GM23338 (cell line): ENCODE measurements at regions not wholly inside any gene's neighbourhood (a gene's known extent, or its start where the extent isn't known, plus 50 kb on each side); places are given as distances from the start of the nearest gene placed in this dataset.

ENCODE experiments used
- ATAC-seq: fragments of 200-7000 bp; cut with Tn5 transposase; 3 replicates; pipeline ENCODE4 v1.9.1; 2020
- DNase-seq: peaks from one replicate; pipeline ENCODE4 v3.0.0-alpha.2; 2015; ENCODE audit warnings: low spot score
- H2AFZ ChIP-seq: fragments of 200-600 bp; sonication (generic); 2 replicates; pipeline ENCODE4 v1.8.0; 2016; ENCODE audit warnings: antibody characterized with exemption, mild to moderate bottlenecking, moderate library complexity
- H3F3A ChIP-seq: fragments of 200-600 bp; sonication (generic); replicated peaks from 2 replicates; pipeline ENCODE4 v1.8.0; 2017; ENCODE audit warnings: antibody characterized with exemption, mixed run types, low read depth
- H3K27ac ChIP-seq: fragments of 200-600 bp; sonication (generic); 2 replicates; pipeline ENCODE4 v1.6.1; 2016; ENCODE audit warnings: low read depth
- H3K27me3 ChIP-seq: fragments of 200-600 bp; sonication (generic); 2 replicates; pipeline ENCODE4 v1.8.0; 2016; ENCODE audit warnings: mild to moderate bottlenecking, mixed run types, moderate library complexity; ENCODE audit not compliant: insufficient read depth
- H3K36me3 ChIP-seq: fragments of 200-600 bp; sonication (generic); 2 replicates; pipeline ENCODE4 v1.8.0; 2016; ENCODE audit warnings: mild to moderate bottlenecking; ENCODE audit not compliant: insufficient read depth
- H3K4me1 ChIP-seq: fragments of 200-600 bp; sonication (generic); 2 replicates; pipeline ENCODE4 v1.8.0; 2016; ENCODE audit warnings: mild to moderate bottlenecking, moderate library complexity; ENCODE audit not compliant: insufficient read depth
- H3K4me2 ChIP-seq: fragments of 200-600 bp; sonication (generic); 2 replicates; pipeline ENCODE4 v1.7.1; 2017; ENCODE audit warnings: mixed run types
- H3K4me3 ChIP-seq: fragments of 200-600 bp; sonication (generic); 2 replicates; pipeline ENCODE4 v1.6.1; 2016; ENCODE audit warnings: mixed run types
- H3K79me2 ChIP-seq: fragments of 200-600 bp; sonication (generic); replicated peaks from 2 replicates; pipeline ENCODE4 v1.8.0; 2017; ENCODE audit warnings: mild to moderate bottlenecking; ENCODE audit not compliant: insufficient read depth
- H3K9me2 ChIP-seq: fragments of 200-600 bp; sonication (generic); 2 replicates; pipeline ENCODE4 v1.8.0; 2017; ENCODE audit not compliant: insufficient read depth
- H4K20me1 ChIP-seq: fragments of 200-600 bp; sonication (generic); replicated peaks from 2 replicates; pipeline ENCODE4 v1.8.0; 2017; ENCODE audit warnings: mild to moderate bottlenecking; ENCODE audit not compliant: insufficient read depth
- H3K27ac Mint-ChIP-seq: 2 replicates; pipeline ENCODE4 v1.8.0; 2020; ENCODE audit warnings: inconsistent platforms, mild to moderate bottlenecking, moderate library complexity, mixed read lengths
- H3K27me3 Mint-ChIP-seq: 3 replicates; pipeline ENCODE4 v1.8.0; 2022; ENCODE audit warnings: low read depth, mild to moderate bottlenecking, moderate library complexity, mixed read lengths, inconsistent platforms; ENCODE audit not compliant: insufficient read depth, poor library complexity
- H3K36me3 Mint-ChIP-seq: 3 replicates; pipeline ENCODE4 v1.8.0; 2021; ENCODE audit warnings: low read depth, mild to moderate bottlenecking, inconsistent platforms, moderate library complexity, mixed read lengths
- H3K4me1 Mint-ChIP-seq: 3 replicates; pipeline ENCODE4 v1.8.0; 2020; ENCODE audit warnings: mild to moderate bottlenecking, inconsistent platforms, mixed read lengths
- H3K4me3 Mint-ChIP-seq: 3 replicates; pipeline ENCODE4 v1.8.0; 2021; ENCODE audit warnings: moderate library complexity, mild to moderate bottlenecking, inconsistent platforms, mixed read lengths
- H3K9me3 Mint-ChIP-seq: 3 replicates; pipeline ENCODE4 v1.8.0; 2020; ENCODE audit warnings: moderate library complexity, mild to moderate bottlenecking, inconsistent platforms, mixed read lengths
- CREB1 ChIP-seq: fragments of 250-450 bp; sonication (Bioruptor Pico); IDR thresholded peaks from 2 replicates; pipeline ENCODE4 v1.5.0; 2020; ENCODE audit warnings: low read depth, mild to moderate bottlenecking, moderate library complexity
- EZH2 ChIP-seq: fragments of 200-600 bp; sonication (generic); IDR thresholded peaks from one replicate; pipeline ENCODE4 v1.8.0; 2017; ENCODE audit warnings: antibody characterized with exemption, mild to moderate bottlenecking, low read depth; ENCODE audit not compliant: unreplicated experiment
- EZH2phosphoT487 ChIP-seq: fragments of 200-600 bp; sonication (generic); IDR thresholded peaks from one replicate; pipeline ENCODE4 v1.8.1; 2018; ENCODE audit warnings: antibody characterized with exemption; ENCODE audit not compliant: unreplicated experiment
- JUNB ChIP-seq: IDR thresholded peaks from one replicate; pipeline ENCODE4 v1.6.1; 2016; ENCODE audit warnings: antibody characterized with exemption; ENCODE audit not compliant: unreplicated experiment
- NANOG ChIP-seq: IDR thresholded peaks from 2 replicates; pipeline ENCODE4 v1.6.1; 2016; ENCODE audit warnings: antibody characterized with exemption, borderline replicate concordance
- POLR2AphosphoS5 ChIP-seq: IDR thresholded peaks from 2 replicates; pipeline ENCODE4 v1.6.1; 2016; ENCODE audit warnings: antibody characterized with exemption, low read depth
- REST ChIP-seq: IDR thresholded peaks from one replicate; pipeline ENCODE4 v1.6.1; 2018; ENCODE audit warnings: antibody characterized with exemption; ENCODE audit not compliant: unreplicated experiment
- STAT1 ChIP-seq: IDR thresholded peaks from one replicate; pipeline ENCODE4 v1.6.1; 2016; ENCODE audit warnings: antibody characterized with exemption; ENCODE audit not compliant: unreplicated experiment
- ZNF114 ChIP-seq: fragments of 250-450 bp; sonication (Bioruptor Pico); IDR thresholded peaks from 2 replicates; pipeline ENCODE4 v1.5.0; 2020; ENCODE audit warnings: mild to moderate bottlenecking, moderate library complexity
- ZNF331 ChIP-seq: fragments of 250-450 bp; sonication (Bioruptor Pico); IDR thresholded peaks from 2 replicates; pipeline ENCODE4 v1.5.0; 2020; ENCODE audit warnings: low read depth, mild to moderate bottlenecking, moderate library complexity
- TF ChIP-seq, protein P1 (sequence below): fragments of 250-450 bp; sonication (Bioruptor Pico); IDR thresholded peaks from 2 replicates; pipeline ENCODE4 v1.5.0; 2020; ENCODE audit warnings: mild to moderate bottlenecking, moderate library complexity
- TF ChIP-seq, protein P2 (sequence below): IDR thresholded peaks from 2 replicates; pipeline ENCODE4 v1.6.1; 2016; ENCODE audit warnings: antibody characterized with exemption
- TF ChIP-seq, protein P3 (sequence below), 2 experiments: fragments of 200-600 bp in 1 of 2; sonication (generic) in 1 of 2; conservative IDR thresholded peaks; 2 replicates each; pipeline versions ENCODE4 v1.5.1 to v1.6.1; 2016 to 2017; ENCODE audit warnings: antibody characterized with exemption in 2 of 2, low read depth in 2 of 2, mild to moderate bottlenecking in 2 of 2, moderate library complexity in 1 of 2

DNA sequence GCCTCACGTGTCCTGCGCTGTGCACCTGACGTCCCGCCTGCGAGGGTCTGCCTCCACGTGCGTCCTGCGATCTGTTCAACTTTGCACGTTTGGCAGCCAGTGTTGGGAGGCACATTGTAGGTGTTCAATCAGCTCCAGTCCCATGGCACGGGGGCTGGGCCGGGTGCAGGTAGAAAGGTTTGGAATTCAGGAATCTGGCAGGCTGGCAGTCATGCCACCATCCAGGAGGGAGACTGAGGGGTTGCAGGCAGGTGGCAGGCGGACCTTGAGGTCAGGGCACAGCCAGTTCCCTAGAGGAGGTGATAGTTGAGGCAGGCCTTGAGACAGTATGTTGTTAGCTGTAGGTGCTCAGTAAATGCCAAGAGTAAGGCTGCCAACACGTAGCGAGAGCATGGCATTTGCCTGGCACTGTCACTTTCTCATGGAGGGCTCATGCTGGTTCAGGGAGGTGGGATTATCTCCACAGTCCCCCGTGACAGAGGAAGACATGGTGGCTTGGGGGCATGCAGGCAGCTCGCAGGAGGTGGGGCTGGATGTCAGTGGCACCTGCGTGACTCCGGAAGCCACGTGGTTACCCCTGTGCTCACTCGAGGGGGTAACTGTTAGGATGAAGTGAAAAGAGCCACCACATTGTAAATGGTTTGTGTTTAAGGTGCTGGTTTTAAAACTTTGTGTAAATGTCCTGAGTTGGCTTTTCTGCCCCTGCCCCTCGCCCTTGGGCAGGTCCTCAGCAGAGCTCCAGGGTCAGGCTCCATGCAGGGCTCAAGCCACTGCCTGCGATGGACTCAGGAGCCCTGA is 111.8 kb upstream of the FRMD1 start:
- H2AFZ ChIP-seq: no peak overlapping the region
- H3K36me3 ChIP-seq: no peaks in the 10 kb centered on the region
- Mint-ChIP-seq H3K27ac (no peak overlapping the region), H3K4me3 (no peak overlapping the region), H3K27me3 (peaks cover 19% of the 10 kb centered on the region), H3K4me1 (peaks cover 12% of the 10 kb centered on the region), H3K9me3 (peaks cover 15% of the 10 kb centered on the region), H3K36me3 (peaks cover 6% of the 10 kb centered on the region; the same call in 1 of the 3 replicates)
- H3K9me2 ChIP-seq: peaks cover 7% of the 10 kb centered on the region; the same call in 1 of the 2 replicates
- ATAC-seq (no peak), DNase-seq (no peak)
- H3K4me1 ChIP-seq: no peaks in the 10 kb centered on the region
- H3K27ac ChIP-seq: no peak overlapping the region
- H3F3A ChIP-seq: no peaks in the 10 kb centered on the region
- H4K20me1 ChIP-seq: no peaks in the 10 kb centered on the region
- no peak overlapping the region for H3K4me3 ChIP-seq
- H3K4me2 ChIP-seq: no peak overlapping the region
- H3K79me2 ChIP-seq: no peaks in the 10 kb centered on the region
- H3K27me3 ChIP-seq: no peaks in the 10 kb centered on the region
- TF ChIP-seq ZNF114 (CRISPR knock-in tag) (no peak), NANOG (no peak), STAT1 (no peak), EZH2phosphoT487 (no peak), CREB1 (CRISPR knock-in tag) (no peak), REST (no peak), JUNB (no peak), POLR2AphosphoS5 (no peak), EZH2 (no peak), ZNF331 (CRISPR knock-in tag) (no peak)
- TF ChIP-seq, protein P1, sequence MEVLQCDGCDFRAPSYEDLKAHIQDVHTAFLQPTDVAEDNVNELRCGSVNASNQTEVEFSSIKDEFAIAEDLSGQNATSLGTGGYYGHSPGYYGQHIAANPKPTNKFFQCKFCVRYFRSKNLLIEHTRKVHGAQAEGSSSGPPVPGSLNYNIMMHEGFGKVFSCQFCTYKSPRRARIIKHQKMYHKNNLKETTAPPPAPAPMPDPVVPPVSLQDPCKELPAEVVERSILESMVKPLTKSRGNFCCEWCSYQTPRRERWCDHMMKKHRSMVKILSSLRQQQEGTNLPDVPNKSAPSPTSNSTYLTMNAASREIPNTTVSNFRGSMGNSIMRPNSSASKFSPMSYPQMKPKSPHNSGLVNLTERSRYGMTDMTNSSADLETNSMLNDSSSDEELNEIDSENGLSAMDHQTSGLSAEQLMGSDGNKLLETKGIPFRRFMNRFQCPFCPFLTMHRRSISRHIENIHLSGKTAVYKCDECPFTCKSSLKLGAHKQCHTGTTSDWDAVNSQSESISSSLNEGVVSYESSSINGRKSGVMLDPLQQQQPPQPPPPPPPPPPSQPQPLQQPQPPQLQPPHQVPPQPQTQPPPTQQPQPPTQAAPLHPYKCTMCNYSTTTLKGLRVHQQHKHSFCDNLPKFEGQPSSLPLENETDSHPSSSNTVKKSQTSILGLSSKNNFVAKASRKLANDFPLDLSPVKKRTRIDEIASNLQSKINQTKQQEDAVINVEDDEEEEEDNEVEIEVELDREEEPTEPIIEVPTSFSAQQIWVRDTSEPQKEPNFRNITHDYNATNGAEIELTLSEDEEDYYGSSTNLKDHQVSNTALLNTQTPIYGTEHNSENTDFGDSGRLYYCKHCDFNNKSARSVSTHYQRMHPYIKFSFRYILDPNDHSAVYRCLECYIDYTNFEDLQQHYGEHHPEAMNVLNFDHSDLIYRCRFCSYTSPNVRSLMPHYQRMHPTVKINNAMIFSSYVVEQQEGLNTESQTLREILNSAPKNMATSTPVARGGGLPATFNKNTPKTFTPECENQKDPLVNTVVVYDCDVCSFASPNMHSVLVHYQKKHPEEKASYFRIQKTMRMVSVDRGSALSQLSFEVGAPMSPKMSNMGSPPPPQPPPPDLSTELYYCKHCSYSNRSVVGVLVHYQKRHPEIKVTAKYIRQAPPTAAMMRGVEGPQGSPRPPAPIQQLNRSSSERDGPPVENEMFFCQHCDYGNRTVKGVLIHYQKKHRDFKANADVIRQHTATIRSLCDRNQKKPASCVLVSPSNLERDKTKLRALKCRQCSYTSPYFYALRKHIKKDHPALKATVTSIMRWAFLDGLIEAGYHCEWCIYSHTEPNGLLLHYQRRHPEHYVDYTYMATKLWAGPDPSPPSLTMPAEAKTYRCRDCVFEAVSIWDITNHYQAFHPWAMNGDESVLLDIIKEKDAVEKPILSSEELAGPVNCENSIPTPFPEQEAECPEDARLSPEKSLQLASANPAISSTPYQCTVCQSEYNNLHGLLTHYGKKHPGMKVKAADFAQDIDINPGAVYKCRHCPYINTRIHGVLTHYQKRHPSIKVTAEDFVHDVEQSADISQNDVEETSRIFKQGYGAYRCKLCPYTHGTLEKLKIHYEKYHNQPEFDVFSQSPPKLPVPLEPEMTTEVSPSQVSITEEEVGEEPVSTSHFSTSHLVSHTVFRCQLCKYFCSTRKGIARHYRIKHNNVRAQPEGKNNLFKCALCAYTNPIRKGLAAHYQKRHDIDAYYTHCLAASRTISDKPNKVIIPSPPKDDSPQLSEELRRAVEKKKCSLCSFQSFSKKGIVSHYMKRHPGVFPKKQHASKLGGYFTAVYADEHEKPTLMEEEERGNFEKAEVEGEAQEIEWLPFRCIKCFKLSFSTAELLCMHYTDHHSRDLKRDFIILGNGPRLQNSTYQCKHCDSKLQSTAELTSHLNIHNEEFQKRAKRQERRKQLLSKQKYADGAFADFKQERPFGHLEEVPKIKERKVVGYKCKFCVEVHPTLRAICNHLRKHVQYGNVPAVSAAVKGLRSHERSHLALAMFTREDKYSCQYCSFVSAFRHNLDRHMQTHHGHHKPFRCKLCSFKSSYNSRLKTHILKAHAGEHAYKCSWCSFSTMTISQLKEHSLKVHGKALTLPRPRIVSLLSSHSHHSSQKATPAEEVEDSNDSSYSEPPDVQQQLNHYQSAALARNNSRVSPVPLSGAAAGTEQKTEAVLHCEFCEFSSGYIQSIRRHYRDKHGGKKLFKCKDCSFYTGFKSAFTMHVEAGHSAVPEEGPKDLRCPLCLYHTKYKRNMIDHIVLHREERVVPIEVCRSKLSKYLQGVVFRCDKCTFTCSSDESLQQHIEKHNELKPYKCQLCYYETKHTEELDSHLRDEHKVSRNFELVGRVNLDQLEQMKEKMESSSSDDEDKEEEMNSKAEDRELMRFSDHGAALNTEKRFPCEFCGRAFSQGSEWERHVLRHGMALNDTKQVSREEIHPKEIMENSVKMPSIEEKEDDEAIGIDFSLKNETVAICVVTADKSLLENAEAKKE: no peak
- TF ChIP-seq, protein P2, sequence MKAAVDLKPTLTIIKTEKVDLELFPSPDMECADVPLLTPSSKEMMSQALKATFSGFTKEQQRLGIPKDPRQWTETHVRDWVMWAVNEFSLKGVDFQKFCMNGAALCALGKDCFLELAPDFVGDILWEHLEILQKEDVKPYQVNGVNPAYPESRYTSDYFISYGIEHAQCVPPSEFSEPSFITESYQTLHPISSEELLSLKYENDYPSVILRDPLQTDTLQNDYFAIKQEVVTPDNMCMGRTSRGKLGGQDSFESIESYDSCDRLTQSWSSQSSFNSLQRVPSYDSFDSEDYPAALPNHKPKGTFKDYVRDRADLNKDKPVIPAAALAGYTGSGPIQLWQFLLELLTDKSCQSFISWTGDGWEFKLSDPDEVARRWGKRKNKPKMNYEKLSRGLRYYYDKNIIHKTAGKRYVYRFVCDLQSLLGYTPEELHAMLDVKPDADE: no peak
- TF ChIP-seq, protein P3, sequence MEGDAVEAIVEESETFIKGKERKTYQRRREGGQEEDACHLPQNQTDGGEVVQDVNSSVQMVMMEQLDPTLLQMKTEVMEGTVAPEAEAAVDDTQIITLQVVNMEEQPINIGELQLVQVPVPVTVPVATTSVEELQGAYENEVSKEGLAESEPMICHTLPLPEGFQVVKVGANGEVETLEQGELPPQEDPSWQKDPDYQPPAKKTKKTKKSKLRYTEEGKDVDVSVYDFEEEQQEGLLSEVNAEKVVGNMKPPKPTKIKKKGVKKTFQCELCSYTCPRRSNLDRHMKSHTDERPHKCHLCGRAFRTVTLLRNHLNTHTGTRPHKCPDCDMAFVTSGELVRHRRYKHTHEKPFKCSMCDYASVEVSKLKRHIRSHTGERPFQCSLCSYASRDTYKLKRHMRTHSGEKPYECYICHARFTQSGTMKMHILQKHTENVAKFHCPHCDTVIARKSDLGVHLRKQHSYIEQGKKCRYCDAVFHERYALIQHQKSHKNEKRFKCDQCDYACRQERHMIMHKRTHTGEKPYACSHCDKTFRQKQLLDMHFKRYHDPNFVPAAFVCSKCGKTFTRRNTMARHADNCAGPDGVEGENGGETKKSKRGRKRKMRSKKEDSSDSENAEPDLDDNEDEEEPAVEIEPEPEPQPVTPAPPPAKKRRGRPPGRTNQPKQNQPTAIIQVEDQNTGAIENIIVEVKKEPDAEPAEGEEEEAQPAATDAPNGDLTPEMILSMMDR (conservative IDR thresholded peaks at IDR 0.05; ENCODE audit: low read depth in 2 of 2): no peak
